ENCODE measurements at regions not wholly inside any gene's neighbourhood (a gene's known extent, or its start where the extent isn't known, plus 50 kb on each side); places are given as distances from the start of the nearest gene placed in this dataset.

- no peak for TF ChIP-seq CTCF (IDR thresholded peaks at IDR 0.05; ENCODE audit: control extremely low read depth in 1 of 3, insufficient read depth in 1 of 3, low read depth in 1 of 3, low read length in 3 of 3)
- TF ChIP-seq TBP (IDR thresholded peaks at IDR 0.05; ENCODE audit: low read depth, low read length), result no peak
- TF ChIP-seq POLR2AphosphoS5 (IDR thresholded peaks at IDR 0.05; ENCODE audit: low read depth, low read length), result no peak
- no peak for TF ChIP-seq BRCA1 (IDR thresholded peaks at IDR 0.05; ENCODE audit: low read depth, low read length)
- no peak for TF ChIP-seq BACH1 (IDR thresholded peaks at IDR 0.05; ENCODE audit: low read length)
- no peak for TF ChIP-seq KDM1A (IDR thresholded peaks at IDR 0.05; ENCODE audit: borderline replicate concordance, low read length)
- no peak for TF ChIP-seq RFX5 (IDR thresholded peaks at IDR 0.05; ENCODE audit: borderline replicate concordance, low read depth, low read length)
Measured at GRCh38 chr12:54704202-54704601, 56.0 kb upstream of the DCD start (continued).
